ENCODE measurements at regions not wholly inside any gene's neighbourhood (a gene's known extent, or its start where the extent isn't known, plus 50 kb on each side); places are given as distances from the start of the nearest gene placed in this dataset.

- TF ChIP-seq EP300 (IDR thresholded peaks at IDR 0.05) (no peak), POLR2AphosphoS5 (IDR thresholded peaks at IDR 0.05) (no peak), CTCF (IDR thresholded peaks at IDR 0.05) (no peak), POLR2A (IDR thresholded peaks at IDR 0.05) (no peak)
Measured at GRCh38 chr3:135887220-135887619, 78.3 kb upstream of the PPP2R3A start.

All from gastroesophageal sphincter (tissue), 3 donors.